ENCODE measurements at regions not wholly inside any gene's neighbourhood (a gene's known extent, or its start where the extent isn't known, plus 50 kb on each side); places are given as distances from the start of the nearest gene placed in this dataset.

GRCh38 chr9:134526584-134527477 lies 114.8 kb upstream of the COL5A1 start:
- TF ChIP-seq, protein P1, sequence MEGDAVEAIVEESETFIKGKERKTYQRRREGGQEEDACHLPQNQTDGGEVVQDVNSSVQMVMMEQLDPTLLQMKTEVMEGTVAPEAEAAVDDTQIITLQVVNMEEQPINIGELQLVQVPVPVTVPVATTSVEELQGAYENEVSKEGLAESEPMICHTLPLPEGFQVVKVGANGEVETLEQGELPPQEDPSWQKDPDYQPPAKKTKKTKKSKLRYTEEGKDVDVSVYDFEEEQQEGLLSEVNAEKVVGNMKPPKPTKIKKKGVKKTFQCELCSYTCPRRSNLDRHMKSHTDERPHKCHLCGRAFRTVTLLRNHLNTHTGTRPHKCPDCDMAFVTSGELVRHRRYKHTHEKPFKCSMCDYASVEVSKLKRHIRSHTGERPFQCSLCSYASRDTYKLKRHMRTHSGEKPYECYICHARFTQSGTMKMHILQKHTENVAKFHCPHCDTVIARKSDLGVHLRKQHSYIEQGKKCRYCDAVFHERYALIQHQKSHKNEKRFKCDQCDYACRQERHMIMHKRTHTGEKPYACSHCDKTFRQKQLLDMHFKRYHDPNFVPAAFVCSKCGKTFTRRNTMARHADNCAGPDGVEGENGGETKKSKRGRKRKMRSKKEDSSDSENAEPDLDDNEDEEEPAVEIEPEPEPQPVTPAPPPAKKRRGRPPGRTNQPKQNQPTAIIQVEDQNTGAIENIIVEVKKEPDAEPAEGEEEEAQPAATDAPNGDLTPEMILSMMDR (conservative IDR thresholded peaks at IDR 0.05; ENCODE audit: low read depth, low read length): no peak
- TF ChIP-seq EZH2 (IDR thresholded peaks at IDR 0.05; ENCODE audit: borderline replicate concordance, low read depth, low read length, poor library complexity, severe bottlenecking): no peak
